Sigmoid colon (tissue), 6 donors: ENCODE measurements at regions not wholly inside any gene's neighbourhood (a gene's known extent, or its start where the extent isn't known, plus 50 kb on each side); places are given as distances from the start of the nearest gene placed in this dataset.

Source experiments
- DNase-seq: peaks from one replicate; pipeline ENCODE4 v3.0.0-alpha.2; 2019
- H3K27ac ChIP-seq, 4 donors: fragments of 200-600 bp; sonication (generic); one replicate each; pipeline ENCODE4 v1.5.1; 2016 to 2019; ENCODE audit warnings: mild to moderate bottlenecking in 1 of 4
- H3K27me3 ChIP-seq, 3 donors: fragments of 200-600 bp; sonication (generic); one replicate each; pipeline ENCODE4 v1.5.1; 2019; ENCODE audit warnings: mild to moderate bottlenecking in 1 of 3
- H3K36me3 ChIP-seq, 4 donors: fragments of 200-600 bp; sonication (generic); one replicate each; pipeline ENCODE4 v1.5.1; 2016 to 2019
- H3K4me1 ChIP-seq, 4 donors: fragments of 200-600 bp; sonication (generic); one replicate each; pipeline ENCODE4 v1.5.1; 2017 to 2019
- H3K4me3 ChIP-seq, 4 donors: fragments of 200-600 bp; sonication (generic); one replicate each; pipeline ENCODE4 v1.5.1; 2017 to 2019; ENCODE audit warnings: mild to moderate bottlenecking in 2 of 4, moderate library complexity in 1 of 4
- H3K9me3 ChIP-seq, 4 donors: fragments of 200-600 bp in 3 of 4; sonication (generic) in 3 of 4; one replicate each; pipeline versions ENCODE4 v1.5.1 to v1.6.1; 2013 to 2019
- CTCF ChIP-seq, 4 experiments: fragments of 450-650 bp in 3 of 4; fragments of 200-600 bp in 1 of 4; IDR thresholded peaks; one replicate each; pipeline ENCODE4 v1.5.1; 2016 to 2019; ENCODE audit warnings: antibody characterized with exemption in 4 of 4, mild to moderate bottlenecking in 3 of 4, moderate library complexity in 2 of 4
- EP300 ChIP-seq, 4 donors: sonication (generic); formaldehyde crosslinking; IDR thresholded peaks; one replicate each; pipeline ENCODE4 v1.6.1; 2017; ENCODE audit warnings: antibody characterized with exemption in 4 of 4
- POLR2A ChIP-seq, 2 donors: fragments of 450-650 bp; IDR thresholded peaks; one replicate each; pipeline ENCODE4 v1.6.1; 2016; ENCODE audit warnings: antibody characterized with exemption in 2 of 2, mild to moderate bottlenecking in 2 of 2, moderate library complexity in 2 of 2
- POLR2AphosphoS5 ChIP-seq, 4 donors: sonication (generic); formaldehyde crosslinking; IDR thresholded peaks; one replicate each; pipeline ENCODE4 v1.6.1; 2017; ENCODE audit warnings: antibody characterized with exemption in 4 of 4
- WGBS, 2 donors: extraction: QIAGEN DNeasy Blood & Tissue Kit; methylation state at CpG; one replicate each; pipeline ENCODE4 v1.1.7; 2013; 5-methylcytosine and 5-hydroxymethylcytosine counted together
- intact Hi-C: fragments of 100-400 bp; cut with DNase I; formaldehyde crosslinking; loops from one replicate; pipeline ENCODE4 v1.15.1; 2023
- donor health status: healthy with polysubstance abuse.
- donor health status: healthy.

- WGBS, 2 donors = 78 to 90% methylated on average over 3 of the region's 3 CpGs
Observed at GRCh38 chr18:10231220-10231619, 223.2 kb upstream of the APCDD1 start.

GRCh38 chr18:10232062-10232461 is 222.4 kb upstream of the APCDD1 start:
- no peak overlapping the region for H3K27ac ChIP-seq
- H3K27me3 ChIP-seq = no peaks in the 10 kb centered on the region
- WGBS, 2 donors = 77 to 81% methylated on average over 2 of the region's 2 CpGs
- no peak for TF ChIP-seq POLR2AphosphoS5 (IDR thresholded peaks at IDR 0.05)
- TF ChIP-seq EP300 (IDR thresholded peaks at IDR 0.05) = no peak
- no peak for TF ChIP-seq POLR2A (IDR thresholded peaks at IDR 0.05)
- TF ChIP-seq CTCF (IDR thresholded peaks at IDR 0.05) = no peak
- H3K36me3 ChIP-seq = no peaks in the 10 kb centered on the region
- H3K4me3 ChIP-seq = no peak overlapping the region
- no peak for DNase-seq
- intact Hi-C loops = loop anchor here (10.0 kb wide), 1 partner anchor 177 kb away; no protein-coding TSS in a partner anchor
- peaks cover 0 to 8% (median 3%) of the 10 kb centered on the region in 4 donors for H3K9me3 ChIP-seq
- peaks cover 0 to 22% (median 19%) of the 10 kb centered on the region in 4 donors for H3K4me1 ChIP-seq

More at GRCh38 chr18:10231220-10231619, 223.2 kb upstream of the APCDD1 start:
- Histone ChIP-seq H3K36me3 (no peaks in the 10 kb centered on the region), H3K9me3 (peaks cover 0 to 8% (median 3%) of the 10 kb centered on the region in 4 donors), H3K27ac (no peak overlapping the region), H3K4me1 (peaks cover 0 to 21% (median 19%) of the 10 kb centered on the region in 4 donors), H3K27me3 (no peaks in the 10 kb centered on the region), H3K4me3 (no peak overlapping the region)
- TF ChIP-seq EP300 (IDR thresholded peaks at IDR 0.05) (no peak), CTCF (IDR thresholded peaks at IDR 0.05) (no peak), POLR2A (IDR thresholded peaks at IDR 0.05) (no peak), POLR2AphosphoS5 (IDR thresholded peaks at IDR 0.05) (no peak)
- DNase-seq = no peak
- intact Hi-C loops = loop anchor here (10.0 kb wide), 1 partner anchor 176 kb away; no protein-coding TSS in a partner anchor

GRCh38 chr18:10233082-10233875 is 221.2 kb upstream of the APCDD1 start:
- 89 to 92% methylated on average over 10 of the region's 10 CpGs for WGBS, 2 donors
- TF ChIP-seq CTCF (IDR thresholded peaks at IDR 0.05) (no peak), POLR2AphosphoS5 (IDR thresholded peaks at IDR 0.05) (no peak), EP300 (IDR thresholded peaks at IDR 0.05) (no peak), POLR2A (IDR thresholded peaks at IDR 0.05) (no peak)
- no peak for DNase-seq
- intact Hi-C loops = loop anchor here (10.0 kb wide), 1 partner anchor 178 kb away; no protein-coding TSS in a partner anchor
- Histone ChIP-seq H3K9me3 (peaks cover 0 to 8% (median 3%) of the 10 kb centered on the region in 4 donors), H3K4me1 (peaks cover 0 to 22% (median 19%) of the 10 kb centered on the region in 4 donors), H3K27me3 (no peaks in the 10 kb centered on the region), H3K27ac (no peak overlapping the region), H3K4me3 (no peak overlapping the region), H3K36me3 (no peaks in the 10 kb centered on the region)

GRCh38 chr18:10234281-10234680 is 220.2 kb upstream of the APCDD1 start:
- WGBS, 2 donors = 85 to 92% methylated on average over 5 of the region's 5 CpGs
- H3K4me1 ChIP-seq = peaks cover 0 to 30% (median 26%) of the 10 kb centered on the region in 4 donors
- DNase-seq = no peak
- no peaks in the 10 kb centered on the region for H3K36me3 ChIP-seq
- H3K27me3 ChIP-seq = no peaks in the 10 kb centered on the region
- no peak overlapping the region for H3K4me3 ChIP-seq
- H3K9me3 ChIP-seq = peaks cover 0 to 8% (median 3%) of the 10 kb centered on the region in 4 donors
- intact Hi-C loops = loop anchor here (10.0 kb wide), 1 partner anchor 179 kb away; no protein-coding TSS in a partner anchor
- TF ChIP-seq POLR2A (IDR thresholded peaks at IDR 0.05) (no peak), CTCF (IDR thresholded peaks at IDR 0.05) (no peak), POLR2AphosphoS5 (IDR thresholded peaks at IDR 0.05) (no peak), EP300 (IDR thresholded peaks at IDR 0.05) (no peak)
- H3K27ac ChIP-seq = peak overlapping the region in 1 of 4 donors; percentile 51
